ENCODE measurements at regions not wholly inside any gene's neighbourhood (a gene's known extent, or its start where the extent isn't known, plus 50 kb on each side); places are given as distances from the start of the nearest gene placed in this dataset.
"Not testable (repeated sequence)": the region's sequence is repeated elsewhere in the genome, so short reads cannot be mapped to it uniquely, and the experiment has no call there.

DNA sequence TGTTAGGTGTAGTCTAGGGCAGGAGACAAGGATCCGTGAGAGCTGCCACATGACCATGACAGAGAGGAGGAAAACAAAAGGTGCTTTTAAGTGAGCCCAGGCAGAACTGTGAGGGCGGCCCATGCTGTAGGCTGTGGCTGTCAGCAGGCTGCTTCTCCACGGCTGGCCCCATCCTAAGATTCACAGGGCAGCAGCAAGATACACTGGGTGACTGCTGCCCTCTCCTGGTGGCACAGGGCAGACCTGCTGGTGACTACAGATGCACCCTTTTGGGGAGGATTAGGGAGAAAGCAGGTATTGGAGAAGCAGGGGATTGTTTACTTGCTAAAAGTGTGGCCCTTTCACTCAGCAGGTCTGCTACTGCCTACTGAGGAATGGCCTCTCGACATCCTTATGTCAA, 112.2 kb upstream of the CCZ1B start:
- DNase-seq, result peak in 2 of 3 donors; percentile 55 to 57
- H3K4me3 ChIP-seq; ATAC-seq; H3K4me1 ChIP-seq (ENCODE audit: low read depth); H3K36me3 ChIP-seq (ENCODE audit: low read depth); intact Hi-C loops (cut with DNase I, micrococcal nuclease); H3K9me3 ChIP-seq: not testable (repeated sequence)
- TF ChIP-seq, protein P1, sequence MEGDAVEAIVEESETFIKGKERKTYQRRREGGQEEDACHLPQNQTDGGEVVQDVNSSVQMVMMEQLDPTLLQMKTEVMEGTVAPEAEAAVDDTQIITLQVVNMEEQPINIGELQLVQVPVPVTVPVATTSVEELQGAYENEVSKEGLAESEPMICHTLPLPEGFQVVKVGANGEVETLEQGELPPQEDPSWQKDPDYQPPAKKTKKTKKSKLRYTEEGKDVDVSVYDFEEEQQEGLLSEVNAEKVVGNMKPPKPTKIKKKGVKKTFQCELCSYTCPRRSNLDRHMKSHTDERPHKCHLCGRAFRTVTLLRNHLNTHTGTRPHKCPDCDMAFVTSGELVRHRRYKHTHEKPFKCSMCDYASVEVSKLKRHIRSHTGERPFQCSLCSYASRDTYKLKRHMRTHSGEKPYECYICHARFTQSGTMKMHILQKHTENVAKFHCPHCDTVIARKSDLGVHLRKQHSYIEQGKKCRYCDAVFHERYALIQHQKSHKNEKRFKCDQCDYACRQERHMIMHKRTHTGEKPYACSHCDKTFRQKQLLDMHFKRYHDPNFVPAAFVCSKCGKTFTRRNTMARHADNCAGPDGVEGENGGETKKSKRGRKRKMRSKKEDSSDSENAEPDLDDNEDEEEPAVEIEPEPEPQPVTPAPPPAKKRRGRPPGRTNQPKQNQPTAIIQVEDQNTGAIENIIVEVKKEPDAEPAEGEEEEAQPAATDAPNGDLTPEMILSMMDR (IDR thresholded peaks at IDR 0.05), result peak; percentile 16

DNA sequence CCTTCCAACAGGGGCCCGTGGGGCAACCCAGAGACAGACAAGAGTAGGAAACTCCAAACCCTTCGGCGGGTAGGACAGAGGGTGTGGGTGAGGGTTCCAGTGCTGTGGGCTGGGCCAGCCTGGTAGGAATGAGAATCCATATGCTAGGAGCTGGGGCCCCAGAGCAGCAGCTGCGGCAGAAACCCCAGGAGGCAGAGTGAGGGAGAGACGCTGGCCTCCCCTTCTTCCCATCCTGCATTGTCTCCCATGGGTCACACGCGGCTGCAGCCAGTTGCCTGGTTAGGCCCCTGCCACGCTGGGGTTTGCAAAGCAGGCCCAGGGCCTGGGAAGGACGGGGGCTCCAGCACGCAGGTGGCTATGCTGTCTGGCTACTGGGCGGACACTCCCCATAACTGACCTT, 113.1 kb upstream of the CCZ1B start:
- H3K36me3 ChIP-seq (ENCODE audit: low read depth); DNase-seq; H3K4me3 ChIP-seq; ATAC-seq; H3K4me1 ChIP-seq (ENCODE audit: low read depth); intact Hi-C loops (cut with DNase I, micrococcal nuclease); H3K9me3 ChIP-seq: not testable (repeated sequence)

DNA sequence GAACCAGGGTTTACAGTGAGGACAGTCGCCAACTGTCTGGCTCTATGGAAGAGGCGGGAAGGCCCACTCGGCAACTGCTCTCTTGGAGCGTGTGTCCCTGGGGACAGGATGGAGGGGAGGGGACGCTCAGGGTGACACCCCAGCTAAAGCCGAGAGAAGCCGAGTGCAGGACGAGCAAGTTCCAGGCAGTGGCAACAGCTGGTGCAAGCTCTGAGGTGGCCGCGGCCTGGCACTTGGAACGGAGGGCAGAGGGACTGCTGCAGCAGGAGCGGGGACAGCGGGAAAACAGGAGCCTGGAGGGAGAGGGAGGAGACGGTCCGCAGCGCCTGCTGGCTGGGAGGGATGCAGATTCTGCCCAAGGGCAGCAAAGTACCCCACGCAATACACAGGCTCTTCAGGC, 113.8 kb upstream of the CCZ1B start:
- DNase-seq; intact Hi-C loops (cut with DNase I, micrococcal nuclease): not testable (repeated sequence)

DNA sequence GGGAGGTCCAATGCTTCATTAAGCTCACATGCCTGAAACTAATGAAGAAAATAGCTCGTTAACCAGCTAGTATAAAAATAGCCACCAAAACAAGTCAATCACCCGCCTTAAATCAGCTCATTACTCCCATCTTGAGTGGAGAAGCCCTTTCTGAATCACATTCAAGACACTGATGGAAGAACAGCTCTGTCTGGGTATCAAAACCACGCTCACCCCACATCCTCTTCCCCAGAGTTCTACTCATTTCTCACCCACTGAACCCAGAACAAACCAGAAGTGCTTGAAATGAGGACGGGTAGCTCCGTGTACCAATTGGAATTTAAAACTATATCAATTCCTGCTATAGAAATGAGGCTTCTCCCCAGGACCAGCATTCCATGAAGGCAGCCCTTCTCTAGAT, 120.8 kb upstream of the CCZ1B start:
- H3K4me1 ChIP-seq (ENCODE audit: low read depth); H3K36me3 ChIP-seq (ENCODE audit: low read depth); H3K9me3 ChIP-seq; ATAC-seq; intact Hi-C loops (cut with DNase I, micrococcal nuclease); H3K4me3 ChIP-seq; DNase-seq: not testable (repeated sequence)

More for the DNA sequence above, 113.8 kb upstream of the CCZ1B start:
- not testable (repeated sequence) for ATAC-seq; H3K4me1 ChIP-seq (ENCODE audit: low read depth); H3K4me3 ChIP-seq; H3K36me3 ChIP-seq (ENCODE audit: low read depth); H3K9me3 ChIP-seq

DNA sequence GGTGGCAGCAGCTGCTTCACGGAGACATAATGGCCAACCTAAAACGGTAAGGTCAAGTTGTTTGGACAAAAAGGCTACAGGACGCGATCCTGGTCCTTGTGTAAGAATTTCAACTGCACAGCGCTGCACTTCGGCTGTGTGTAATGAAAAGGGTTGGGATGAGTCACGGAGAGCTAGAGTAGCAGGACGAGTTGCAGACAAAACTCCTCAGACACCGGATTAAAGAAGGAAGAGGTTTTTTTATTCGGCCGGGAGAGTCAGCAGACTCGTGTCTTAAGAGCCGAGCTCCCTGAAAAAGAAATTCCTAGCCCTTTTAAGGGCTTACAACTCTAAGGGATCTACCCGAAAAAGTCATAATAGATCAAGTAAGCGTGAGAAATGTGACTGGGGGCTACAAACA, 124.2 kb upstream of the CCZ1B start:
- intact Hi-C loops (cut with DNase I, micrococcal nuclease), result not testable (repeated sequence)

DNA sequence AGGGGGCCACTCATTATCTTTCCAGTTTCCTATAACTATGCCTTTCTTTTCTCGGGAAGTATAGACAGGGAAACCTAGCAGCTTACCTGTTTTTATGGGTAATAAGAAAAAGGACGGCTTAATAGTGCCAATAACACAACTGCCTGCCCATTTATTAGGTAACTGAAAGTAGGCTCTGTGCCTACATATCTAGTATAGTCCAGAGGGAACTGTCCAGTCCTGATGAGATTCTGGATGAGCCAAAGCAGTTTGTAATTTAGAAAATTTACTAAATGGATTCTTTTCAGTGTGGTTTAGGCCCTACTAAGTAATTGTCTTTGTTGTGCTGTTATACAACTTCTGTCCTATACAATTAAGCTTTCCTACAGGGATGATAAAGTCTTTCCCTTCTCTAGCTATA, 125.5 kb upstream of the CCZ1B start:
- H3K9me3 ChIP-seq; H3K4me3 ChIP-seq; H3K36me3 ChIP-seq (ENCODE audit: low read depth); H3K4me1 ChIP-seq (ENCODE audit: low read depth); ATAC-seq; intact Hi-C loops (cut with DNase I, micrococcal nuclease); DNase-seq: not testable (repeated sequence)

More for the DNA sequence above, 124.2 kb upstream of the CCZ1B start:
- H3K36me3 ChIP-seq (ENCODE audit: low read depth); H3K4me3 ChIP-seq; H3K9me3 ChIP-seq; DNase-seq; H3K4me1 ChIP-seq (ENCODE audit: low read depth); ATAC-seq: not testable (repeated sequence)

DNA sequence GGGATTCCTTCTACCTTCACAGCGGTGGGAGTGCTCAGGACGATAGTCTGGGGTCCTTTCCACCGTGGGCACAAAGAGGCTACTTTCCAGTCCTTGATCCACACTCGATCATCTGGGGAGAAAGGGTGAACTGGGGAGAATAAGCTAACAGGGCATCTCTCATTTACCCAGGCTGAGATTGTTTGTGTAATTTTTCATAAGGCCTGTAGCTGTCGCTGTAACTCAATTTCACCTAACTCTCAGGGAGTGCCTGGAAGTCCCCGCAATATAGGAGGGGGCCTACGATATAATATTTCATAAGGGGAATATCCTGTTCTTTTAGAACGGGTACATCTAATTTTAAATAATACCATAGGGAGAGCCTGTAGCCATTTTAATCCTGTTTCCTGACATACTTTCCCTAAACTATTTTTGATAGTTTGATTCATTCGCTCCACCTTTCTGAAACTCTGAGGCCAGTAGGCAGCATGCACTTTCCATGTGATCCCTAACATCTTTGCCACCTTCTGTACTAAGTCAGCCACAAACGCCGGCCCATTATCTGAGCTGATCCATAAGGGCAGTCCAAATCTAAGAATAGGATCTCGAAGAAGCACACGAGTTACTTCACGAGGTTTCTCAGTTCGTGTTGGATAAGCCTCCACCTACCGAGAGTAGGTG, 127.2 kb upstream of the CCZ1B start:
- H3K4me3 ChIP-seq; H3K4me1 ChIP-seq (ENCODE audit: low read depth); H3K9me3 ChIP-seq; H3K36me3 ChIP-seq (ENCODE audit: low read depth); ATAC-seq; intact Hi-C loops (cut with DNase I, micrococcal nuclease): not testable (repeated sequence)
- DNase-seq, result peak in 1 of 3 donors; percentile 10

DNA sequence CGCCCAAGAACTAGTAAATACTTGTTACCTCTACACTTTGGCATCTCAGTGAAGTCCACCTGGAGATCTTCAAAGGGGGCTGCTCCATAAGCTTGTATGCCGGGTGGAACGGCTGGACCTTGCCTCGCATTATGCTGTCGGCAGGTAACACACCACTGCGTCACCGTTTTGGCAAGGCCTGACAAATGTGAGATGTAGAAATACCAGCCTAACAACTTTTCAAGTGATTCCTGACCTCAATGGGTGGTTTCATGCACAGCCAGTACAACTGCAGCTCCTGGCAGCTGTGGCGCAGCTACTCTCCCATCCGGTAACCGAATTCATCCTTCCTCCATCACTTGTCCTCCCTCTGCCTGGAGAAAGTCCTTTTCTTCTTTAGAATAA, 127.7 kb upstream of the CCZ1B start:
- H3K36me3 ChIP-seq (ENCODE audit: low read depth); H3K4me3 ChIP-seq; H3K9me3 ChIP-seq; intact Hi-C loops (cut with DNase I, micrococcal nuclease); H3K4me1 ChIP-seq (ENCODE audit: low read depth); ATAC-seq: not testable (repeated sequence)
- peak in 2 of 3 donors; percentile 69 to 74 for DNase-seq

DNA sequence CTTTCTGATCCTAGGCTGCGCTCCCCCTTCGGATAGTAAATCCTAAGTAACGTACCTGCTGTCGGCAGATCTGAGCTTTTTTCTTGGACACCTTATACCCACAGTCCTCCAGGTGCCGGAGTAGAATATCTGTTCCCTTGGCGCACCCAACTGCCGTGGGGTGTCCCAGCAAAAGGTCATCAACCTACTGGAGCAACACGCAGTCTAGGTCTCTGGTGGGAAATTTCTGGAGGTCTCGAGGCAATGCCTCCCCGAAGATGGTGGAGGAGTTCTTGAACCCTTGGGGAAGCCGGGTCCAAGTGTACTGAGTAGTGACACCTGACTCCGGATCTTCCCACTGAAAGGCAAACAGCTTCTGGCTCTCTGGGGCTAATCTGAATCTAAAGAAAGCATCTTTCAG, 129.3 kb upstream of the CCZ1B start:
- H3K4me1 ChIP-seq (ENCODE audit: low read depth); H3K36me3 ChIP-seq (ENCODE audit: low read depth); ATAC-seq; H3K9me3 ChIP-seq; H3K4me3 ChIP-seq; intact Hi-C loops (cut with DNase I, micrococcal nuclease); DNase-seq: not testable (repeated sequence)

DNA sequence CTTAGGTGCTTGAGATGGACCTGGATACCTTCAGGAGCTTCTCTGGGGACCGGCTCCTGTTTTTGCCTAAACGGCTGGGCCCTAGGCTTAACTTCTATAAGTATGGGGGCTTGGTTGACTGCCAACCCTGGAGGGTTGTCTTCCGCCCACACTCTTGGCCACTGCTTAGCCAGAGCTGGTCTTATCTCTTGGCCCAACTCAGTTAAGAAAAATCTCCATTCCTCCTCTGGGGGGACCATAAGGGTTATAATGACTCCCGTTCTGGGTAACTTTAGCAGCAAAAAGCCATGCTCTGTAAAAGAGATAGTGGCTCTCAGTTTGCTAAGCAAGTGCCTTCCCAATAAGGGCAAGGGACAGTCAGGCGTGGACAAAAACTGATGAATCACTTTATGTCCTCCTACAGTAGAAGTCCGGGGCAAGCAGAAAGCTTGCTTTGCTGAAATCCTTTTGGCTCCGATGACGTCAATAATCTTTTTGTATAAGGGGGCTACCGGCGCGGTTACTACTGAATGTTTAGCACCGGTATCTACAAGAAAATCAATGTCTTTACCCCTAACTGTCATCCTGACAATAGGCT, 130.0 kb upstream of the CCZ1B start:
- H3K4me3 ChIP-seq; intact Hi-C loops (cut with DNase I, micrococcal nuclease); H3K9me3 ChIP-seq; DNase-seq; H3K36me3 ChIP-seq (ENCODE audit: low read depth); ATAC-seq; H3K4me1 ChIP-seq (ENCODE audit: low read depth): not testable (repeated sequence)

DNA sequence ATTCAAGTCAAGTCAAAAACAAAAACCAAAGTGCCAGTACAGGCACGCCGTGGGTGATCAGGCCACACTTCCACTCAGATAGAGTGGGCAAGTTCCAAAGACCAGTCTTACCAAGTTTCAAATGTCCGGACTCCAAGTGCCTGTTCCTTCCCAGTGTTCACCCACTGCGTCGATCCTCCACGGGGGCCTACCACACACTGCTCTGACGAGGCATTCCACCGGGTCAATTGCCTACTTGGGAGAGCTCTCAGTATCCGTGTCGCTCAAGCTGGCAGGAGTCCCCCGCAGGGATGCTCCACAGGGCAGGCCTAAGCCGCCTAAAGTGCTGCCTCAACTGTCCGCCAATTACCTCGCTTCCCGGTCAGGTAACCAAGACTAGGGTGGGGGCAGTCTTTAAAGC, 132.3 kb upstream of the CCZ1B start:
- H3K36me3 ChIP-seq (ENCODE audit: low read depth); DNase-seq; ATAC-seq; intact Hi-C loops (cut with DNase I, micrococcal nuclease); H3K4me3 ChIP-seq; H3K9me3 ChIP-seq; H3K4me1 ChIP-seq (ENCODE audit: low read depth): not testable (repeated sequence)

DNA sequence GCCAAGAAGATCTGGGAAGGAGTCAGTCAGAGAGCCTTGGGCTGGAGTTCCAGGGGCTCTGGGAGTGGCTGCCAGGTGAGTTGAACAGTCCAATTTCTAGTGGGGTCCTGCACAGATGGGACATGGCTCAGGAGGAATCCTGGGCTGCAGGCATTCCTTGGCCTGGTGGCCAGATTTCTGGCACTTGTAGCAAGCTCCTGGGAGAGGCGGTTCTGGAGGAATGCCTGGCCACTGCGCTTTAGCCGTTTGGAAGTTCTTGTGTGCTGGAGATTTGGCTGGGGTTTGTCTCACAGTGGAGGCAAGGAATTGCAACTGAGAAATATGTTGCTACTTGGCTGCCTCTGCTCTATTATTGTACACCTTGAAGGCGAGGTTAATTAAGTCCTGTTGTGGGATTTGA, 133.9 kb upstream of the CCZ1B start:
- H3K4me1 ChIP-seq (ENCODE audit: low read depth); intact Hi-C loops (cut with DNase I, micrococcal nuclease); DNase-seq; H3K36me3 ChIP-seq (ENCODE audit: low read depth); H3K9me3 ChIP-seq; H3K4me3 ChIP-seq; ATAC-seq: not testable (repeated sequence)

DNA sequence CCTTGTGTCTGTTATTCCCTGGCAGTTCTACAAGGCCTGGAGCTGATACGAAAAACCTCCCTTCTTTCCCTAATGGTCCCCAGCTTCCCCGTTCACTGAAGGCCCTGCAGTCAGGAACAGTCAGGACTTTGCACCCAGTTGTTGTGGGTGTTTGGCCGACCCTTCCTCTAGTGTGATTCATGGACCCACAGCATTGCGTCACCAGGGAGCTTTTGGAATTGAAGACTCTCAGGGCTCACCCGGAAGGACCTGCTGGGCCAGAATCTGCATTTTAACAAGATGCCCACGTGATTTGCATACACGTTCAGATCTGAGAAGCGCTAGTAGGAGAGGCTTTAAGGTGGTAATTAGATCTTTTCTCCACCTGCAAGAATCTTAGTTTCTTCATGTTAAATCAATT, 136.8 kb upstream of the CCZ1B start:
- ATAC-seq; H3K4me1 ChIP-seq (ENCODE audit: low read depth); H3K9me3 ChIP-seq; intact Hi-C loops (cut with DNase I, micrococcal nuclease); DNase-seq; H3K4me3 ChIP-seq; H3K36me3 ChIP-seq (ENCODE audit: low read depth): not testable (repeated sequence)

DNA sequence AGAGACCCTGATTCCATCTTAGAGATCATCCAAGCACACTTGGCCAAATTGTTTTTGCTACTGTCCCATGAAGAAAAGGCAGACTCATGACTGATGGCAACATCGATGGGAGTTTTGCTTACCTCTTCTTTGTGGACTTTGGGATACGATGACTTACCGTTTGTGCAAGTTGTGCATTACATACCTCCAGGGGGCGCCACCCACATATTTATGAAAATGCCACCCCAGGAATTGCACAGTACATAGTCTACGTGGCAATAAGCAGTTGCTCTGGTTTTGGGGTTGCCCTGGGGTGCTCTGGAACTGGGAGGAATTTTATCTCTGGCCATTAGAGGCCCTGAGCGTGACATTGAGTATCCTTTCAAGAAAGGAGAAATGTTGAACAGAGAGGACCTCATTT, 139.0 kb upstream of the CCZ1B start:
- ATAC-seq; H3K4me3 ChIP-seq; H3K36me3 ChIP-seq (ENCODE audit: low read depth); intact Hi-C loops (cut with DNase I, micrococcal nuclease); H3K9me3 ChIP-seq; H3K4me1 ChIP-seq (ENCODE audit: low read depth): not testable (repeated sequence)
- peak in 2 of 3 donors; percentile 76 to 92 for DNase-seq

Measured in mucosa of descending colon (tissue), 3 donors.